DMS79 (cell line): ENCODE measurements at regions not wholly inside any gene's neighbourhood (a gene's known extent, or its start where the extent isn't known, plus 50 kb on each side); places are given as distances from the start of the nearest gene placed in this dataset.

Source experiments
- DNase-seq: peaks from one replicate; lab custom pipeline; 2025; lab: John Stamatoyannopoulos, UW

- no peak for DNase-seq
These were observed 73.4 kb upstream of the KCNMA1 start for GRCh38 chr10:77710759-77711682.

GRCh38 chr10:77710081-77710551 lies 72.5 kb upstream of the KCNMA1 start:
- no peak for DNase-seq

- DNase-seq, result no peak
These were observed 70.0 kb upstream of the KCNMA1 start for GRCh38 chr10:77707570-77707969.

- no peak for DNase-seq
These were observed 64.6 kb upstream of the KCNMA1 start for GRCh38 chr10:77702166-77702565.

- no peak for DNase-seq
These were observed 62.5 kb upstream of the KCNMA1 start for GRCh38 chr10:77700086-77700485.

GRCh38 chr10:77699080-77699645 lies 61.6 kb upstream of the KCNMA1 start:
- no peak for DNase-seq

GRCh38 chr10:77698267-77698931 lies 60.8 kb upstream of the KCNMA1 start:
- no peak for DNase-seq

- DNase-seq, result no peak
These were observed 59.0 kb upstream of the KCNMA1 start for GRCh38 chr10:77696584-77696983.

- no peak for DNase-seq
These were observed 57.6 kb upstream of the KCNMA1 start for GRCh38 chr10:77695186-77695585.

GRCh38 chr10:77692782-77693181 lies 55.2 kb upstream of the KCNMA1 start:
- DNase-seq, result peak; percentile 59

GRCh38 chr10:77689339-77689738 lies 51.7 kb upstream of the KCNMA1 start:
- DNase-seq, result no peak

GRCh38 chr10:77687621-77688020 lies 50.0 kb upstream of the KCNMA1 start:
- DNase-seq, result no peak
